HG03558 (cell line): ENCODE measurements at regions not wholly inside any gene's neighbourhood (a gene's known extent, or its start where the extent isn't known, plus 50 kb on each side); places are given as distances from the start of the nearest gene placed in this dataset.

Experiments
- ATAC-seq: cut with Tn5 transposase; IDR thresholded peaks from one replicate; pipeline ENCODE4 v1.9.1; 2021; ENCODE audit warnings: moderate number of reproducible peaks; ENCODE audit not compliant: unreplicated experiment; ENCODE audit errors: extremely low read depth

DNA sequence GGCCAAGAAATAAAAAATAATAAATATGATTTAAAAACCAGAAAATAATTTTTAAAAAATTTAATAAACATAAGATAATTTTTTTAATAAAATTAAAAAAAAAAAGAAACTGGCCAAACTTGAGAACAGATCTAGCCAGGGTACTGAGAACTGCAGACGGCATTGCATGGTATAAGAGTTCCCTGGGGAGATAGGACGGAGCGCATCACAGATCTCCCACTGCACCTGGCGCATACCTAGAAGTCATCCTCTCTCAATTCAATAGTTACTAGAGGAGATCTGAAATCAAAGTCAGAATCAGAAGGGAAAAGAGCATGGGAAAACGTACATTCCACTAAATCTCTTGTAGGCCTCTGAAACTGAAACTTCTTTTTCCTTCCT, 58.9 kb upstream of the BCL2L14 start:
- ATAC-seq = no peak

DNA sequence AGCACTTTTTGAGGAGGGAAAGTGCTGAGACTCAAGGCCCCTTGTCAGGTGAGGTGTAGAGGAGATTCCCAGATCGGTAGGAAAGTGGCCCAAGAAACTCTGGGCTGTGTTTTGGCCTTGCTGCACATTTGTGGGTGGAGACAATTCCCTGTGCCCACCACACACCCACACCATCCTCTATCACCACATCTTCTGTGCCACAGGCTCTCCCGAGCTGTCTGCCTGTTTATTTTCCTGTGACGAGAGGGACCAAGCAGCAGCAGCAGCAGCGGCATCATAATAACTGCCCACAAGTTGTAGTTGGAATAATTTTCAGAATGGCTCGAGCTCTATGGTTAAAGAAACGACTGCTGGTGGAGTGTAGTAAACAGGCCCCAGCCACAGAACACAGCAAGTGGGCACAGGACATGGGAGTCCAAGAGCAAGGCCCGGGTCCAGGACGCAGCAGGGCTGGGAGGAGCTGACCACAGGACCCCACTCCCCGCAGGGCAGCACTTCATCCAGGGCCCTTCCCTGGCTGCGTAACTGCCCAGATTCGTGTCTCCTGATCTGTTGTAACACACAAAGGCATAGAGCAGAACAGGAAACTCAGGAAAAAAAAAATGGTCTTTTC, 55.6 kb upstream of the BCL2L14 start:
- ATAC-seq = no peak

DNA sequence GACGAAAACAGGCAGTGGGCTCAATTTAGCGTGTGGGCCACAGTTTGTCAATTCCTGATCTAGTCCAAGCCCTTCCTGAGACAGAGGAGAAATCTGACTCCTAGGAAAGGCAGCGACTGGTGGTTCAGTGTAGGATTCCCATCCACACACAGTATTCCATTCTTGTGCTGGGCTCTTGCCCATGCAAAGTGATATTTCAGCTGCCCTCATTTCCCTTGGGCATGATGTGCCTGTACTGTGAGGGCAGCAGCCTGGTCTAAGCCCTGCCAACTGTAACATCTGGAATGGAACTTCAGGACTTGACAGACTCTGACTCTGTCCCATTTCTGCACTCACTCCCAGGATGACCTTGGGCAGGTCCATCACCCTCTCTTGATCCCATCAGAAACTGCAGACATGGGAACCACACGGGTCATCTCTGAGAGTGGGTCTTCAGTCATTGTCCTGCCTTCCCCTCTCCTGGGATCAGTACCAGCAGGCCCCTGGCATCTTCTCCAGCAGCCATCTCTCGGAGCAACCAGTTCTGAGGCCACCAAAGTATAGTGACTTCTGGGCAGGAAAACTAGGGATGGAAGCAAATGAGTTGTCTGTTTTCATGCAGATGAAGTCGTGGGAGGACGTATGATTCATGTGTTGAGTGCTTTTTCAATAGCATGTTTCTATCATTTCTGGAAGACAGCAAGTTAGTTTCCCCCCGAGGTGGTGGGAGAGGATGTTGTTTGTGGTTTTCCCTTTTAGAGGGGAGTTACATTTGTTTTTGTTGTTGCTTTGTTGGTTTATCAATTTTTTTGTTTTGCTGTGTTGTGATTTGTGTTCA, 54.2 kb upstream of the BCL2L14 start:
- ATAC-seq = no peak

DNA sequence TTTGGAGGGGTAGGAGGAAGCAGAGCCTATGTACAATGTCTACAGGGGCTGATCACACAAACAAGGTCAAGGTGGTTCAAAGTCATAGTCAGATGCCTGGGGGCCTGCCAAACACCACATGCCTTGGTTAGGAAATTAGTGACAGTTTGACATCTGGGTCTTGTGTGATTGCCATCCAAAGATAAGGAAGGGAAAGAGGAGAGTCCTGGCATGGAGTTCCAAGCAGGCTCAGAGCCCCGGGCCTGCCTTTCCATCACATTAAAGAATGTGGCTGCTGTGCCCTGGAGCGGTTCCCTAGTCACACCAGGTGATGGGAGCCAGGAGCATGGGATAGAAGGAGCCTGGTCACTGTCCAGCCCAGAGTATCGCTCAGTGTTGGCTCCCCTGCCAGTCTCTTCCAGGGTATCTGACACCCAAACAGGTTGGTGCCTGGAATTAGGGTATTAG, 53.6 kb upstream of the BCL2L14 start:
- no peak for ATAC-seq

DNA sequence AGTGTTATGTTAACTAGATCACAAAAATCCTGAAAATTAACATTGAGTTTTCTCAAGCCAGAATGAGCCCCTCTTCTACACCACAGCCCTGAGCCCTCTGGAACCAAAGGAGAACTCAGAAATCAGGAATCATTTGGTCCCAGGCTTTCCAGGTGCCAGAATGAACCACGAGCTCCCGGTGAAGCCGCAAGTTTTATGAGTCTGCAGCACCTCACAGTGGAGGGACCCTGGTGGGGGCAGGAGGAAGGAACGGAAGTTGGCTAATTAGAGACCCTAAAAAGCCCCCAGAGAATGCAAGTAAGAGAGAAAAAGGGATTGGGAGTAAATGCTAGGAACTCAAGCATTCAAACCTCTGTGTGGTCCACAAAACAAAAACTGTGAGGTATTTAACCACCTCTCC, 52.9 kb upstream of the BCL2L14 start:
- no peak for ATAC-seq

DNA sequence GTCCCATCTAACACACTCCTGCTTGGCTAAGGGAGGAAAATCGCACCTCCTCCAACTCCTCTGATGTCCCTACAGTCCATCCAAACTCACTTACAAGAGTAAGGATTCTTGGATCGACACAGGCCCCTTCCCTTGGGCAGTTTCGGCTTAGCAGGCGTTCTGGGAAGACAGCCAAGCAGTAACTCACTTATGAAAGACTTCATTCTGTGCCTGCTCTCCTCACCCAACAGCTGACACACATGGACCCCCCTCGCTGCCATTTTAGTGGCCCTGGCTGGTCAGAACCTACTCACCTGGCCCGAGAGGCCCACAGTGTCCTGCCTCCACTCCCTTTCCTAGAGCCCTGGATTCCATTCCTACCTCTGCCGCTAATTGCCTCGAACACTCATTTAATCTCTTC, 52.3 kb upstream of the BCL2L14 start:
- ATAC-seq = no peak

DNA sequence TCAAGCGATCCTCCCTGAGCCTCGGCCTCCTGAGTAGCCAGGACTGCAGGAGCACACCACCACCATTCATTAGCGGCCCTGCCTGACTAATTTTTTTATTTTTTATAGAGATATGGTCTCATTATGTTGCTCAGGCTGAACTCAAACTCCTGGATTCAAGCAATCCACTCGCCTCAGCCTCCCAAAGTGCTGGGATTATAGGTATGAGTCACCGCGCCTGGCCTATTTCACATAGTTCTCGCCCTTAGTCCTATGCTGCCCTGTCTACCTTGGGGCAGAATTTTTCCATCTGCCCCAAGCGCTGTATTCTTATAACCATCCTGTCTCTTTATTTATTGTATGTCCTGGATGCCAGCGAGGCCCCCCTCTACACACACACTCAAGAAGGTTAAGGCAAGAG, 50.9 kb upstream of the BCL2L14 start:
- no peak for ATAC-seq

DNA sequence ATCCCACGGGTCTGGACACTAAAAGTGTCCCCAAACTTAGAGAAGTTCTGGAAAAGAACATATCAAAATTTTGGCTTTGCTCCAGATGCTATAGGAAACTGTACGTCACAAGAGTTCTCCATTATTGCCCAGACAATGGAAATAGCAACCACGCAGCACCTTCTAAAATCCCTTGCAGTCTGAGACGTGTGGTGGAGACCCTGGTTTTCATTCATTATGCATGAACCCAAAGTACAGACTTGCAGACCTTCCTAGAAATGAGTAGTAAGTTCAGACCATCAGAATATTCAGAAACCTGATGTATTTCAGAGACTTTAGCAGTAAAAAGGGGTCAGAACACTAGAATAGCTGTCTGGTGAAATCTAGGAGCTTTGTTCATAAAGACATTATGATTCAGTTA, 50.0 kb upstream of the BCL2L14 start:
- ATAC-seq = no peak
